Prostate gland (tissue), 2 donors: ENCODE measurements at regions not wholly inside any gene's neighbourhood (a gene's known extent, or its start where the extent isn't known, plus 50 kb on each side); places are given as distances from the start of the nearest gene placed in this dataset.

ENCODE experiments used
- DNase-seq: peaks from one replicate; pipeline ENCODE4 v3.0.0-alpha.2; 2019; ENCODE audit warnings: low spot score
- H3K27ac ChIP-seq, 2 donors: fragments of 200-600 bp; sonication (generic); 2 replicates each; pipeline ENCODE4 v1.5.1; 2017 to 2019
- H3K27me3 ChIP-seq: fragments of 200-600 bp; sonication (generic); replicated peaks from 2 replicates; pipeline ENCODE4 v1.5.1; 2019; ENCODE audit not compliant: insufficient read depth
- H3K36me3 ChIP-seq, 2 donors: fragments of 200-600 bp; sonication (generic); 1 replicate in 1 of 2; 2 replicates in 1 of 2; pipeline versions ENCODE4 v1.5.1 to v1.8.1; 2017 to 2019
- H3K4me1 ChIP-seq: fragments of 200-600 bp; sonication (generic); replicated peaks from 2 replicates; pipeline ENCODE4 v1.5.1; 2019
- H3K4me3 ChIP-seq, 2 donors: fragments of 200-600 bp; sonication (generic); 2 replicates each; pipeline ENCODE4 v1.5.1; 2017 to 2019
- H3K9me3 ChIP-seq: fragments of 200-600 bp; sonication (generic); 2 replicates; pipeline ENCODE4 v1.5.1; 2017
- POLR2A ChIP-seq: fragments of 450-650 bp; IDR thresholded peaks from one replicate; pipeline ENCODE4 v1.6.1; 2016; ENCODE audit warnings: antibody characterized with exemption, mild to moderate bottlenecking
- POLR2AphosphoS5 ChIP-seq: sonication (generic); formaldehyde crosslinking; IDR thresholded peaks from one replicate; pipeline ENCODE4 v1.6.1; 2017; ENCODE audit warnings: antibody characterized with exemption
- WGBS: methylation state at CpG from one replicate; pipeline ENCODE4 v1.1.5; 2018; 5-methylcytosine and 5-hydroxymethylcytosine counted together
- intact Hi-C: fragments of 100-400 bp; cut with DNase I; formaldehyde crosslinking; loops from one replicate; pipeline ENCODE4 v1.14.2; 2022
- TF ChIP-seq, protein P1 (sequence below), 4 experiments: fragments of 200-600 bp in 2 of 4; fragments of 450-650 bp in 2 of 4; sonication (generic) in 2 of 4; IDR thresholded peaks; 1 replicate in 3 of 4; 2 replicates in 1 of 4; pipeline ENCODE4 v1.5.1; 2016 to 2019; ENCODE audit warnings: antibody characterized with exemption in 4 of 4, mild to moderate bottlenecking in 2 of 4, moderate library complexity in 2 of 4

DNA sequence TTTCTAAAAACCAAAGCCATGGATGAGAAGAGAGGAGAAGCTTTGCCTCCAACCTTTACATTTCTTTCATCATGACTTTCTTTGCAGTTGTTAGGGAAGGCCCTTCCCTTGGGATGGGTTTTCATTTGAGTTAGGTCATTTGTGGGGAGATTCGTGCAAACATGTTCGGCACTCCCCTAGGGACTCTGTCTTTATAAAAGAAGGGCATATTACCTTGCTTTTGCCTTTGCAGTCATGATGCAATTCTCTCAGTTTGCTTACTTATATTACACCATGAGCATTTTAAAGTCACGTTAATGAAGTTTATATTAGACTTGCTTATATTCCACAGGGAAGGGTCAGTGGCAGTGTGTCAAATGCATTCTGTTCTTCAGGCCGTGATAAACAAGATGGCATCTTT lies 289.3 kb upstream of the WWC1 start:
- TF ChIP-seq POLR2A (no peak), POLR2AphosphoS5 (no peak)
- TF ChIP-seq, protein P1, sequence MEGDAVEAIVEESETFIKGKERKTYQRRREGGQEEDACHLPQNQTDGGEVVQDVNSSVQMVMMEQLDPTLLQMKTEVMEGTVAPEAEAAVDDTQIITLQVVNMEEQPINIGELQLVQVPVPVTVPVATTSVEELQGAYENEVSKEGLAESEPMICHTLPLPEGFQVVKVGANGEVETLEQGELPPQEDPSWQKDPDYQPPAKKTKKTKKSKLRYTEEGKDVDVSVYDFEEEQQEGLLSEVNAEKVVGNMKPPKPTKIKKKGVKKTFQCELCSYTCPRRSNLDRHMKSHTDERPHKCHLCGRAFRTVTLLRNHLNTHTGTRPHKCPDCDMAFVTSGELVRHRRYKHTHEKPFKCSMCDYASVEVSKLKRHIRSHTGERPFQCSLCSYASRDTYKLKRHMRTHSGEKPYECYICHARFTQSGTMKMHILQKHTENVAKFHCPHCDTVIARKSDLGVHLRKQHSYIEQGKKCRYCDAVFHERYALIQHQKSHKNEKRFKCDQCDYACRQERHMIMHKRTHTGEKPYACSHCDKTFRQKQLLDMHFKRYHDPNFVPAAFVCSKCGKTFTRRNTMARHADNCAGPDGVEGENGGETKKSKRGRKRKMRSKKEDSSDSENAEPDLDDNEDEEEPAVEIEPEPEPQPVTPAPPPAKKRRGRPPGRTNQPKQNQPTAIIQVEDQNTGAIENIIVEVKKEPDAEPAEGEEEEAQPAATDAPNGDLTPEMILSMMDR (IDR thresholded peaks at IDR 0.05): no peak
- intact Hi-C loops: no loop called here
- Histone ChIP-seq H3K4me1 (no peaks in the 10 kb centered on the region), H3K9me3 (no peaks in the 10 kb centered on the region), H3K36me3 (no peaks in the 10 kb centered on the region), H3K27ac (no peak overlapping the region), H3K4me3 (no peak overlapping the region), H3K27me3 (no peaks in the 10 kb centered on the region)
- DNase-seq: no peak
- 70% methylated on average over 4 of the region's 4 CpGs for WGBS

DNA sequence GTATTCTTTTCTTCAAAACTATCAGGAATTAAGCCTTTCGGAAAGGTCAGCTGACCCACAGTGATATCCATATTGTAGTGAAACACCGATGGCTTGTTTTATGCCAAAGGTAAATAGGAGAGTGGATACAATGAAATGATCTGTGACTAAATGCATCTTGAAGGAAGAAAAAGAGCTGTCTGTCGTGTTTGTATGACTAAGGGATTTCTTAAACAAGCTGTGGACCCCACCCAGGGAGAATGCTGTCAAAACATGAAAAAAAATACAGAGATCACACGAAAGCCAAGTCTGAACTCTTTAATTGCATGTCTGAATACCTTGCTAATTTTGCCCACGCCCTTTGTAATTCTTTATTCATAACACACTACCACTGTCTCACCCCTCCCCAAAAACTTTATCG lies 286.4 kb upstream of the WWC1 start:
- TF ChIP-seq, protein P1 (IDR thresholded peaks at IDR 0.05): no peak
- TF ChIP-seq POLR2AphosphoS5: no peak
- TF ChIP-seq POLR2A: no peak
- H3K27me3 ChIP-seq: no peaks in the 10 kb centered on the region
- DNase-seq: no peak
- no peaks in the 10 kb centered on the region for H3K9me3 ChIP-seq
- WGBS: 85% methylated on average over 6 of the region's 6 CpGs
- H3K4me3 ChIP-seq: no peak overlapping the region
- H3K27ac ChIP-seq: no peak overlapping the region
- no peaks in the 10 kb centered on the region for H3K36me3 ChIP-seq
- H3K4me1 ChIP-seq: no peaks in the 10 kb centered on the region
- intact Hi-C loops: loop anchor here (5.0 kb wide), 1 partner anchor 58 kb away; no protein-coding TSS in a partner anchor

DNA sequence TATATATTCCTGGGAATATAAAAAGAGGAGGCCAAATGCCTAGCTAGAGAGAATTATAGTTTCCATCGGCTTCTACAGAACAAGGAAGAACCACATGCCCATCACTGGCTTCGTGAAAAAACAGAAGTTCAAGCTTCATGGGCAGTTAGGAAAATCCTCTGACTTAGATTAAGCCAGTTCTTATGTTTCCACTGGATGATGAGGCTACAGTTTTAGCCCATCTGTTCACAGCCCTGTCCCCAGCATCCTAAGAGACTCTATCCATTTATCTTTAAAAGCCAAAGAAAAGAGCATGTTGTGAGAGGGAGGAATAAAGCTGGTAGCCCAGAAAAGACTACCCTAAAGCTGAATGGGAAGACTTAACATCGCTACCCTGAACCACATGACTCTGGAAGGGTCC lies 285.5 kb upstream of the WWC1 start:
- H3K27me3 ChIP-seq: no peaks in the 10 kb centered on the region
- intact Hi-C loops: loop anchor here (5.0 kb wide), 1 partner anchor 59 kb away; no protein-coding TSS in a partner anchor
- WGBS: 90% methylated on average over 3 of the region's 3 CpGs
- no peak for DNase-seq
- TF ChIP-seq POLR2AphosphoS5 (no peak), POLR2A (no peak)
- TF ChIP-seq, protein P1 (IDR thresholded peaks at IDR 0.05): no peak
- no peak overlapping the region for H3K27ac ChIP-seq
- no peaks in the 10 kb centered on the region for H3K36me3 ChIP-seq
- no peak overlapping the region for H3K4me3 ChIP-seq
- no peaks in the 10 kb centered on the region for H3K4me1 ChIP-seq
- no peaks in the 10 kb centered on the region for H3K9me3 ChIP-seq

DNA sequence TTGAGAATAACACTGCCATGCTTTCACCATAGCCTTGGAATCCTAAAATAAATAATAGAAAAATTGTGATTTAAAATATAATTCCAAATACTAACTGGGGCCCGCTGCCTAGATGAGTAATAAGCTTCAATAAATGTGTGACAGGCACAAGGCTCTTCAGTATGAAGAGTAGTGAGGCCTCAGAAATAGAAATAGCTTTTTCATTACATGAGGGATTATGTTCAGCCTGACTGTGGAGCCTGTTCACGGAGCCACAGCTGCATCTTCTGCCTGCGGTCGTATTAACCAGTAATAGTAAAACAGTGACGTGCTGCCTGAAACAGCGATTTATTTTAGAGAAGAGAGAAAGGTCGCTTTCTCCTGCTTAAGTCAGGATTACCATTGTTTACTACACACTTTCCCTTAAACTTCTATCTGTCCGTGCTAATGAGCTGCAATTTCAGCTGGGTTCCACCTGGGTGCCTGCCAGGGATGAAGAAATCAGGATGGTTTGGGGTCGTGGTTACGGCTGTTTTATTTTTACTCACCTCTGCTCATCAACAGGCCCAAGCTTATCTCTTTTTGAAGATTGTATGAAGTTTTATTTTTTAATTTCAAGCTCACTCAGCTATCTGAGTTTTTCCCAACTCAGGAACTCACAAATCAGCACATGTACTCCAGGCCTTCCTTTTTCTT lies 284.9 kb upstream of the WWC1 start:
- Histone ChIP-seq H3K27ac (no peak overlapping the region), H3K36me3 (no peaks in the 10 kb centered on the region), H3K4me1 (no peaks in the 10 kb centered on the region), H3K27me3 (no peaks in the 10 kb centered on the region), H3K9me3 (no peaks in the 10 kb centered on the region), H3K4me3 (no peak overlapping the region)
- DNase-seq: no peak
- WGBS: 63% methylated on average over 10 of the region's 10 CpGs
- TF ChIP-seq, protein P1 (IDR thresholded peaks at IDR 0.05): no peak
- intact Hi-C loops: loop anchor here (5.0 kb wide), 1 partner anchor 59 kb away; no protein-coding TSS in a partner anchor

DNA sequence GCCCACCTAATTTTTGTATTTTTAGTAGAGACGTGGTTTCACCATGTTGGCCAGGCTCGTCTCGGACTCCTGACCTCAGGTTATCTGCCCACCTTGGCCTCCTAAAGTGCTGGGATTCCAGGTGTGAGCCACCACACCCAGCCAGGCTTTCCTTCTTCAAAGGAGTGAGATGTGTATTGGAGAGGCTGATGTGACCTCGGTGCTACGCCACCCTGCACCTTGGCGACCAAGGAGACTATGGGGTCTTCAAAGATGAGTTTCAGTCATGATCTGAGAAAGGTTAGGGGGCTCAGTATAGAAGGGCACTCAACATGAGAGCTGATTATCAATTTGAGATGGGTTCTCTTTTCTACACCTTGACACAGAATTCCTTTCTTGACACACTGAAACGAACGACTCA lies 284.2 kb upstream of the WWC1 start:
- TF ChIP-seq POLR2AphosphoS5 (no peak), POLR2A (no peak)
- TF ChIP-seq, protein P1 (IDR thresholded peaks at IDR 0.05): no peak
- intact Hi-C loops: loop anchor here (5.0 kb wide), 1 partner anchor 60 kb away; no protein-coding TSS in a partner anchor
- Histone ChIP-seq H3K27ac (no peak overlapping the region), H3K4me1 (no peaks in the 10 kb centered on the region), H3K9me3 (no peaks in the 10 kb centered on the region), H3K4me3 (no peak overlapping the region), H3K36me3 (no peaks in the 10 kb centered on the region), H3K27me3 (no peaks in the 10 kb centered on the region)
- WGBS: 99% methylated on average over 8 of the region's 8 CpGs
- DNase-seq: no peak
